ENCODE measurements at regions not wholly inside any gene's neighbourhood (a gene's known extent, or its start where the extent isn't known, plus 50 kb on each side); places are given as distances from the start of the nearest gene placed in this dataset.

GRCh38 chr3:41088882-41089281, 110.4 kb upstream of the CTNNB1 start:
- DNase-seq = no peak

GRCh38 chr3:41089566-41089965, 109.7 kb upstream of the CTNNB1 start:
- Mint-ChIP-seq H3K9me3 (no peaks in the 10 kb centered on the region), H3K4me1 (ENCODE audit: low read depth) (no peaks in the 10 kb centered on the region), H3K27me3 (ENCODE audit: low read depth) (no peaks in the 10 kb centered on the region), H3K36me3 (ENCODE audit: low read depth) (no peaks in the 10 kb centered on the region), H3K4me3 (no peak overlapping the region), H3K27ac (no peak overlapping the region)
- no peak for DNase-seq
- intact Hi-C loops (cut with micrococcal nuclease) = no loop called here
- CTCF ChIA-PET = no interaction called here

More at GRCh38 chr3:41088882-41089281, 110.4 kb upstream of the CTNNB1 start:
- CTCF ChIA-PET = interaction anchor here (0.6 kb wide), 1 partner anchor 11 kb away, joined by 7 read pairs; no protein-coding TSS in a partner anchor
- H3K9me3 Mint-ChIP-seq = no peaks in the 10 kb centered on the region
- H3K4me3 Mint-ChIP-seq = no peak overlapping the region
- H3K27me3 Mint-ChIP-seq (ENCODE audit: low read depth) = no peaks in the 10 kb centered on the region
- H3K4me1 Mint-ChIP-seq (ENCODE audit: low read depth) = no peaks in the 10 kb centered on the region
- no peak overlapping the region for H3K27ac Mint-ChIP-seq
- no peaks in the 10 kb centered on the region for H3K36me3 Mint-ChIP-seq (ENCODE audit: low read depth)
- intact Hi-C loops (cut with micrococcal nuclease) = no loop called here

DNA sequence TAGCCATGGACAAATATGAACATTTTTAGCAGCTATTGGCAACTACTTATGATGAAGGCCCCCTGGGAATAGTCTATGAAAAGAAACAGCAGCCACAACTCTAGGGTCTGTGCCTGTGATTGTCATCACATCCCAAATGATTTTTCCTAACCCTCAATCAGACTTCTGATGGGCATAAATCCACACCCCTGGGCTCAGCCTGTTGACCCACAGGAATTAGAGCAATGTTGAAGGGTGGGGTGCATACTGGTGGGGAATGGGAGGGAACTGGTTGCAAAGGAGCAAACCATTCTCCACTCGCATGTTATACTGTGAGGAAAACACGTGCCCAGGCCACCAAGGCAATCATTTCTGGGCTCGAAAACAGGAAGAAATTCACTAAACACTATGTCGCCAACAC, 106.5 kb upstream of the CTNNB1 start:
- H3K27me3 Mint-ChIP-seq (ENCODE audit: low read depth) = no peaks in the 10 kb centered on the region
- no peaks in the 10 kb centered on the region for H3K4me1 Mint-ChIP-seq (ENCODE audit: low read depth)
- intact Hi-C loops (cut with micrococcal nuclease) = no loop called here
- DNase-seq = no peak
- CTCF ChIA-PET = no interaction called here
- no peaks in the 10 kb centered on the region for H3K36me3 Mint-ChIP-seq (ENCODE audit: low read depth)
- H3K27ac Mint-ChIP-seq = no peak overlapping the region
- H3K4me3 Mint-ChIP-seq = no peak overlapping the region
- H3K9me3 Mint-ChIP-seq = no peaks in the 10 kb centered on the region

- intact Hi-C loops (cut with micrococcal nuclease) = no loop called here
- CTCF ChIA-PET = no interaction called here
- H3K9me3 Mint-ChIP-seq = no peaks in the 10 kb centered on the region
- H3K27ac Mint-ChIP-seq = no peak overlapping the region
- no peak overlapping the region for H3K4me3 Mint-ChIP-seq
- H3K27me3 Mint-ChIP-seq (ENCODE audit: low read depth) = no peaks in the 10 kb centered on the region
- DNase-seq = no peak
- H3K4me1 Mint-ChIP-seq (ENCODE audit: low read depth) = no peaks in the 10 kb centered on the region
- H3K36me3 Mint-ChIP-seq (ENCODE audit: low read depth) = no peaks in the 10 kb centered on the region
Observed at GRCh38 chr3:41093476-41093875, 105.8 kb upstream of the CTNNB1 start.

DNA sequence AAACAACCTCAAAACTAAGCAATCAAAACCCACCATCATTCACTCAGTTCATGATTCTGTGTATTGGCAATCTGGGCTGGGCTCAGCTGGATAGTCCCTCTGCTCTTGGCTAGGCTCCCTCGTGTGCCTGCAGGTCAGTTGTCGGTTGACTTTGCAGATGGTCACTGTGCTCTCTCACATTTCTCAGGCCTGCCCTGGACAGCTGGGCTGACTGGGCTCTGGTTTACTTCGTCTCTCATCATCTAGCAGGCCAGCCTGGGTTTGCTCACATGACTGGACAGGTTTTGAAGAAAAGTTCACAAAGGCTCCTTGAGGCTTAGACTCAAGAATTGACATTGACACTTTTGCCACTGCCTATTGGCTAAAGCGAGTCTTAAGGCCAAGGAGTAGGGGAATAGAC, 105.0 kb upstream of the CTNNB1 start:
- H3K4me1 Mint-ChIP-seq (ENCODE audit: low read depth) = no peaks in the 10 kb centered on the region
- no peak for DNase-seq
- H3K27me3 Mint-ChIP-seq (ENCODE audit: low read depth) = no peaks in the 10 kb centered on the region
- no peaks in the 10 kb centered on the region for H3K9me3 Mint-ChIP-seq
- H3K27ac Mint-ChIP-seq = no peak overlapping the region
- CTCF ChIA-PET = no interaction called here
- no peaks in the 10 kb centered on the region for H3K36me3 Mint-ChIP-seq (ENCODE audit: low read depth)
- intact Hi-C loops (cut with micrococcal nuclease) = no loop called here
- no peak overlapping the region for H3K4me3 Mint-ChIP-seq

DNA sequence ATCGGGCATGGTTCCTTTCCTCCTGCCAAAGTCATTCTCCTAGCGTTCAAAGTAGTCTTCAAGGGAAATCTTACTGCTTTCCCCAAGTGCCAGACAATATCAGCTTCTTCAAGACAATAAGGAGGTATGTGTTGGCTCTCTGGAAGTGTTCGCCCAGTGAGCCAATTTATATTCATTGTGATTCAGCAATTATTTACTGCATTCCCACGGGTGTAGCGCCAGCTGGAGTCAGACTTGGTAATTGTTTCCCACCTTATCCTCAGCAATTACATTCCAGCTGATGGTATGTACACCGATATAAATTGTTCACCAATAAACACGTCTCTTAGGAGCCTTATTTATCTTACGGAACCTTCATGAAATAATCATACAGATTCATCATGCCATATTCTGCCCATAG, 103.6 kb upstream of the CTNNB1 start:
- intact Hi-C loops (cut with micrococcal nuclease) = no loop called here
- no peak overlapping the region for H3K27ac Mint-ChIP-seq
- no peaks in the 10 kb centered on the region for H3K27me3 Mint-ChIP-seq (ENCODE audit: low read depth)
- CTCF ChIA-PET = no interaction called here
- H3K9me3 Mint-ChIP-seq = no peaks in the 10 kb centered on the region
- no peak overlapping the region for H3K4me3 Mint-ChIP-seq
- no peaks in the 10 kb centered on the region for H3K36me3 Mint-ChIP-seq (ENCODE audit: low read depth)
- no peak for DNase-seq
- H3K4me1 Mint-ChIP-seq (ENCODE audit: low read depth) = no peaks in the 10 kb centered on the region

- H3K27ac Mint-ChIP-seq = no peak overlapping the region
Observed at GRCh38 chr3:41097896-41098496, 101.3 kb upstream of the CTNNB1 start.

DNA sequence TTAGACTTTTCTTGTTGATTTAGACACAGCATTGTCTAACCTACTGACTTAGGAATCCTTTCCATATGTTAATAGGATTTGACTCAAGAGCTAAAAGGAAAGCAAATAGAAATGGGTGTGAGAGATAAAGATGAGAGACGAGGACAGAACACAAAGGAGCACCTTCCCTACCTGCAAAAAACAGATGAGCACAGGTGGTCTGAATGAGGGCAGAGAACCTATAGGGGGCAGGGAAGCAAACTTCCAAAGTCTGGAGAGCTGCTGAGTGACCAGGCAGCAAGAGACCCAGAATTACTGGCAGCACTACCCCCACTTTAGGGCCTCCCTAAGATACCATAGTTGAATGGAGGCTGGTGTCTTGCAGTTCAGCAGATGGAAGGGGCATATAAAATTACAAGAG, 98.1 kb upstream of the CTNNB1 start:
- intact Hi-C loops (cut with micrococcal nuclease) = no loop called here
- Mint-ChIP-seq H3K9me3 (no peaks in the 10 kb centered on the region), H3K27me3 (ENCODE audit: low read depth) (no peaks in the 10 kb centered on the region), H3K4me3 (no peak overlapping the region), H3K36me3 (ENCODE audit: low read depth) (no peaks in the 10 kb centered on the region), H3K27ac (no peak overlapping the region), H3K4me1 (ENCODE audit: low read depth) (no peaks in the 10 kb centered on the region)
- CTCF ChIA-PET = no interaction called here
- DNase-seq = no peak

More at GRCh38 chr3:41097896-41098496, 101.3 kb upstream of the CTNNB1 start:
- no peaks in the 10 kb centered on the region for H3K36me3 Mint-ChIP-seq (ENCODE audit: low read depth)
- H3K27me3 Mint-ChIP-seq (ENCODE audit: low read depth) = no peaks in the 10 kb centered on the region
- intact Hi-C loops (cut with micrococcal nuclease) = no loop called here
- H3K4me1 Mint-ChIP-seq (ENCODE audit: low read depth) = no peaks in the 10 kb centered on the region
- CTCF ChIA-PET = interaction anchor here (0.6 kb wide), 1 partner anchor 289 kb away, joined by 3 read pairs; no protein-coding TSS in a partner anchor
- DNase-seq = no peak
- H3K4me3 Mint-ChIP-seq = no peak overlapping the region
- H3K9me3 Mint-ChIP-seq = no peaks in the 10 kb centered on the region

DNA sequence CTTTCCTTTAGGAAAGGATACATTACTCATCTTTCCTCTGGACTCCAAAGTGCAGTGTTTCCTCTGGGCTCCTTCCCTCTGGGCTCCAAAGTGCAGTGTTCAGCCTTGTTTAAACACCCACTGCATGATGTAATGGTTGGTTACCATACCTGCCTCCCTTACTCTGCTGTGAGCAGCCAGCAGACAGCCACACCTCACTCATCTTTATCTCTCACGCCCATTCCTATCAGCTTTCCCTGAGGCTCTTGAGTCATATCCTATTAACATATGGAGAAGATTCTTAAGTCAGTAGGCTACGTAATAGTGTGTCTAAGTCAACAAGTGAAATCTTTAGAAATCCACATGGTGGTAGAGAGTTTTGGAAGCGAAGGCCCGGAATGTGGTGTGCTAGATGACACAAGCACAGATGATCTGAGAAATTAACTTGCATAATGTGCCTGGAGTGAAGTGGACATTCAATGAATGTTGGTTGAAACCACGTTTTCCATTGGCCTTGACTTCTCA, 97.2 kb upstream of the CTNNB1 start:
- Mint-ChIP-seq H3K4me3 (no peak overlapping the region), H3K36me3 (ENCODE audit: low read depth) (no peaks in the 10 kb centered on the region), H3K4me1 (ENCODE audit: low read depth) (no peaks in the 10 kb centered on the region), H3K9me3 (no peaks in the 10 kb centered on the region), H3K27ac (no peak overlapping the region), H3K27me3 (ENCODE audit: low read depth) (no peaks in the 10 kb centered on the region)
- CTCF ChIA-PET = no interaction called here
- intact Hi-C loops (cut with micrococcal nuclease) = no loop called here
- DNase-seq = no peak

GRCh38 chr3:41102750-41103149, 96.6 kb upstream of the CTNNB1 start:
- no peak for DNase-seq
- Mint-ChIP-seq H3K4me3 (no peak overlapping the region), H3K27me3 (ENCODE audit: low read depth) (no peaks in the 10 kb centered on the region), H3K9me3 (no peaks in the 10 kb centered on the region), H3K4me1 (ENCODE audit: low read depth) (no peaks in the 10 kb centered on the region), H3K36me3 (ENCODE audit: low read depth) (no peaks in the 10 kb centered on the region), H3K27ac (no peak overlapping the region)
- intact Hi-C loops (cut with micrococcal nuclease) = no loop called here
- CTCF ChIA-PET = no interaction called here

DNA sequence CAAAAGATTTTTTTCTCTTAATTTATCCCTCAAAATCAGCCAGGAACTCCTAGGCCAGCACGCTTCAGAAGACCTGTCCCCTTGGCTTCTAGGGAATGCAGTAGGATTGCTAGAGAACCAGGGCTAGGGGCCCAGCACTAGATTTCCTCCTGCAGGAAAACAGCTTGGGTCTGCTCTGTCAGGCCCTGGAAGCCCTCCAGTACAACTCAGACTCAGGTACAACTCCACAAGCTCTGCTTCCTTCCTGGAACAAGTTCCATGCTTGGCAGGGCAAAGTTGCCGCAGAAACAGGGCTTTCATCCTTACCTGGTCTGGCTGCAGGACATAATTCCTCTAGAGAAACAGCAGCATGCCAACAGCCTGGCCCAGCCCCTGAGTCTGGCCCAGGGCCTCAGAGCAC, 96.1 kb upstream of the CTNNB1 start:
- H3K9me3 Mint-ChIP-seq = no peaks in the 10 kb centered on the region
- CTCF ChIA-PET = no interaction called here
- intact Hi-C loops (cut with micrococcal nuclease) = no loop called here
- no peaks in the 10 kb centered on the region for H3K27me3 Mint-ChIP-seq (ENCODE audit: low read depth)
- no peak overlapping the region for H3K4me3 Mint-ChIP-seq
- no peak for DNase-seq
- H3K36me3 Mint-ChIP-seq (ENCODE audit: low read depth) = no peaks in the 10 kb centered on the region
- H3K4me1 Mint-ChIP-seq (ENCODE audit: low read depth) = no peaks in the 10 kb centered on the region
- no peak overlapping the region for H3K27ac Mint-ChIP-seq

GRCh38 chr3:41104147-41104546, 95.2 kb upstream of the CTNNB1 start:
- no peaks in the 10 kb centered on the region for H3K27me3 Mint-ChIP-seq (ENCODE audit: low read depth)
- intact Hi-C loops (cut with micrococcal nuclease) = no loop called here
- CTCF ChIA-PET = no interaction called here
- no peaks in the 10 kb centered on the region for H3K36me3 Mint-ChIP-seq (ENCODE audit: low read depth)
- no peak for DNase-seq
- H3K9me3 Mint-ChIP-seq = no peaks in the 10 kb centered on the region
- no peak overlapping the region for H3K27ac Mint-ChIP-seq
- H3K4me1 Mint-ChIP-seq (ENCODE audit: low read depth) = no peaks in the 10 kb centered on the region
- H3K4me3 Mint-ChIP-seq = no peak overlapping the region

- no peak for DNase-seq
- intact Hi-C loops (cut with micrococcal nuclease) = no loop called here
- H3K9me3 Mint-ChIP-seq = no peaks in the 10 kb centered on the region
- H3K4me3 Mint-ChIP-seq = no peak overlapping the region
- H3K27me3 Mint-ChIP-seq (ENCODE audit: low read depth) = no peaks in the 10 kb centered on the region
- no peaks in the 10 kb centered on the region for H3K36me3 Mint-ChIP-seq (ENCODE audit: low read depth)
- no peaks in the 10 kb centered on the region for H3K4me1 Mint-ChIP-seq (ENCODE audit: low read depth)
- H3K27ac Mint-ChIP-seq = no peak overlapping the region
- CTCF ChIA-PET = no interaction called here
Observed at GRCh38 chr3:41106691-41107090, 92.6 kb upstream of the CTNNB1 start.

Measured in activated naive CD4-positive, alpha-beta T cell treated with anti-CD3 and anti-CD28 coated beads for 36 hours (primary cell).